GM18511 (cell line): ENCODE measurements at regions not wholly inside any gene's neighbourhood (a gene's known extent, or its start where the extent isn't known, plus 50 kb on each side); places are given as distances from the start of the nearest gene placed in this dataset.

Experiments
- ATAC-seq: cut with Tn5 transposase; IDR thresholded peaks from one replicate; pipeline ENCODE4 v1.9.1; 2021; ENCODE audit warnings: mild to moderate bottlenecking, moderate library complexity; ENCODE audit not compliant: unreplicated experiment

DNA sequence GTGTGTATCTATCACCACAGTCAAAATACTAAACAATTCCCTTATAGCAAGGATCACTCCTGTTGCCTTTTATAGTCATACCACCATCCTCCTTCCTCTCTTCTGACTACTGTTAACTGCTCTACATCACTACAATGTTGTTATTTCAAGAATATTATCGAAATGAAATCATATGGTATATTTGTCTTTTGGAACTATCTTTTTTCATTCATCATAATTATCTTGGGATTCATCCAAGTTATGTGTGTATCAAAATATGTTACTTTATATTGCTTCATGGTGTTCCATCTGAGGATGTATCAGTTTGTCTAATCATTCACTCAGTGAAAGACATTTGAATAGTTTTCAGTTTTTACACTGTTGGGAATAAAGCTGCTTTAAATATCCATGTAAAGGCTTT is 1423.0 kb upstream of the PIK3C3 start:
- ATAC-seq, result no peak

DNA sequence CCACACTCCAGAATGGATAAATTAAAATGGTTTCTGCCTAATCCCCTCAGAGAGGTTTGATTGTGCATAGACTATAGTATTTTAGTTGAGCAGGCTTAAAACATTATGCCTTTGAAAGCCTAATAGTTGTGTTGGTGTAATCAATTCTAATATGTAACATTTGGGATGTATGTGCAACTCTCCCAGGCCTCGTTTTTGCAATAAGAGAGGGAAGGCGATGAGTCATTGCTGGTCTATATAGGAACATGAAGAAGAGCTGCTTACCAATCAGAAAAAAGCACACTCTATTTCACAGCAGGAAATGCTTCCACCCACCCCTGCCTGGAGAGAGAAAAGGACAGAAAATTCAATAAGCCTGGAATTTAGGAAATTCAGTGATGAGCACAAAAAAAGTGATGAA is 1424.0 kb upstream of the PIK3C3 start:
- ATAC-seq, result no peak

GRCh38 chr18:40529478-40529877 is 1425.6 kb upstream of the PIK3C3 start:
- ATAC-seq, result no peak

- ATAC-seq, result no peak
Measured at GRCh38 chr18:40524881-40525280, 1430.2 kb upstream of the PIK3C3 start.

DNA sequence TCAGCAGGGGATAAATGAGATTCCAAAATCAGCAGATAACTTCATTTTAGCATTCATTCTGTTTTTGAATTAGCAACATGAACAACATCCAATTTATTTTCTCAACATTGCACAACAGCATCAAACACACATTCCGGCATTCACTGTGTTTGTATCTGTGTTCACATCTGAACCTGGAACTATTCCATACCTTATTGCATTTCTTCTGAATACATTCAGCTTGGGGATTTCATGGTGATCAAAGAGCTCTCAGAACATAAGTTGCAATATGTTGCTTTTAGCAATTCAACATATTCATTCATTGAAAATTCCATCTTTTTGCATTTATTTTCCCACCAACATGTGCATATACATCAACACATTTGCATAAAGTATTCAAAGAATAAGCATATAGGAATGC is 1431.7 kb upstream of the PIK3C3 start:
- no peak for ATAC-seq

DNA sequence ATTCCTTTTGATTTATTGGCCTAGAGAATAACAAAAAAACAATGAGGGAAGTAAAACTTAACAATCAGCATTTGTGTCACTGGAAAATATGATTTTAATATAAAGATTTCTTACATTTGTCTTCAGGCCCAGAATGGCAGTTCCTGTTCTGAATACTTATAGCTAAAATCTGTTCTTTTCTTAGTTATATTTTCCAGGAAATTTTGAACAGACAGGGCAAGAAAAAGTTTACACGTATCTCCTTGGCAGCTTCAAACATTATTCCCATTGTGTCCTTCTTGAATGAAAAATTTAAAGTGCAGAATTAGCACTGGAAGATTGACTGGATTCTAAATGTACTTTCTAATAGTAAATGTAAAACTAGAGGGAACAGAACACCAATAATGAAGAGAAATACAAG is 1454.0 kb upstream of the PIK3C3 start:
- ATAC-seq, result no peak

DNA sequence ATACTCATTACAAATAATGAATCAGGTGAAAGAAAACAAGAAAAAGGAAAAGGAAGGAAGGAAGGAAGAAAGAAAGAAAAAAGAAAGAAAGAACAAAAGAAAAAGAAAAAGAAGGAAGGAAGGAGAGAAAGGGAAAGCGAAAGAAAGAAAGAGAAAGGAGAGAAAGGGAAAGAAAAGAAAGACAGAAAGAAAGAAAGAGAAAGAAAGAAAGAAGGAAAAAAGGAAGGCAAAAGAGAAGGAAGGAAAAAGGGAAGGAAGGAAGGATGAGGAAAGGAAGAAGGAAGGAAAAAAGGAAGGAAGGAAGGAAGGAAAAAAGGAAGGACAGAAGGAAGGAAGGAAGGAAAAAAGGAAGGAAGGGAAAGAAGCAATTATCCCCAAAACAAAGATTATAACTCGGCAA is 1460.4 kb upstream of the PIK3C3 start:
- ATAC-seq, result no peak

DNA sequence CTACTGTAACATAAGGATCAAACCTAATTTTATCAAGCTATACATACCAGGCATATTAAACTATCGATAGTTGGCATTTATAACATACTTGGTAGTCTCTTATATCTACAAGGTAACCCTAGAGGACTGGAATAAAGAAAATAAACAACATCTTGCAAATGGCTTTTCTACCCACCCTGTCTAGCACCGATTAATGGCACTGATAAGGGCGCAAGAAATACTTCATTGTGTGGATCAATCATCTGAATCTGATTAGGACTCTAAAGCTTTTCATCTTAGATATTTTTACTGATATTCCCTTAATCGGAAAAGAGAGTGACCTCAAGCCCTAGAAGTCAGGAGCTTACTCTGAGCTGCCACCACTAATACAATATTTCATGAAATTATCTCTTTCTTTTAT is 1461.7 kb upstream of the PIK3C3 start:
- ATAC-seq, result no peak

GRCh38 chr18:40489301-40489700 is 1465.7 kb upstream of the PIK3C3 start:
- no peak for ATAC-seq

GRCh38 chr18:40485318-40485717 is 1469.7 kb upstream of the PIK3C3 start:
- ATAC-seq, result no peak

DNA sequence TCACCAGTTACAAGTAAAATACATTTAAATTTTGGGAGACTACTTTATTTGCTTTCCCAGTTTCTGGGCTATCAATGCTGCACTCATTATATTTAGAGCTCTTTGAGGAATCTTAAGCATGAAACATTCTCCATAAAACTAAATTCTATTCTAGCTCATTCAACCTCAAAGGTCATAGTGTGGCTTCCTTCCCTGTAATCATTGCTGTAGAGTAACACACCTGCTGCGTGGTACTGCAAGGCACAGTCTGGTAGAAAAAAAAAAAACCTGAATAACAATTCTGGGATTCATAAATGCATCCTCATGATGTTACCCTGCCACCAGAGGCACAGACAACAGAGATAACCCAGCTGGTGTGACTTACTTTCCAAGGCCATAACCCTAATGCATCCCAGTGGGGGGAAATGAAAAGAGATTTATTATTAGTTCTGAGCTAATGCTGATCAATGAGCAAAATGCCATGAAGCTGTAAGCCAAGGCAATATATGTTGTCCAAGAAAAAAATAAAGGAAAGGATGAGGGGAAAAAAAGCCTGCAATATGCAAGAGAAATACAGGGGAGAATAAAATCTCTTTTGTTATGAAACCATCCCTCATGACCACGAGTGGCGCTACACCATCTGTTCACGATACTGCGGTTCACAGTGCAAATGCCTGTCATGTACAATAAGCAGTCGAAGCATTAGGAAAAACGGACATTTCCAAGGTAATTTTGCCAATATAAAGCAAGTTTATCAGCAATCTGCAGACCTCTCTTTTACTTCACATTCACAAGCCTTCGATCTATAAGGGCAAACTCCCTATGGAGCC is 1481.6 kb upstream of the PIK3C3 start:
- ATAC-seq, result no peak

DNA sequence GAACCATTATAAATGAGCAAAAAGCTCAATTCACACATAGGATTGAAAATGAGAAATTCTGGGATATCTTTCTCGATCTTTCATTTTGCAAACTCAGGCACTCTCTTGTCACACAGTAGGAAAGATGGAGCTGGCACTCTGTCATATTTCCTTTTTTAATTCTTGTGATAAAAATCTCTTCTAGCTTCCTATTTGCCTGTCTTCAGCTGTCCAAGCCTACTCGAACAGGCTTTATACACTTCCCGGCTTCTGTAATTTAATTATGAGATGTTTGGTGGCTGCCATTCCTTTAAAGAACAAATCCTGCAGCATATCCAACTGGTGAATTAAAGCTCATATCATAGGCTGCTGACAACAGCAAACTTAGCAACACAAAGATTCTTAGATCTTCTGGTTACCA is 1484.3 kb upstream of the PIK3C3 start:
- ATAC-seq, result no peak

- ATAC-seq, result no peak
Measured at GRCh38 chr18:40469851-40470250, 1485.2 kb upstream of the PIK3C3 start.

GRCh38 chr18:40469316-40469715 is 1485.7 kb upstream of the PIK3C3 start:
- no peak for ATAC-seq

DNA sequence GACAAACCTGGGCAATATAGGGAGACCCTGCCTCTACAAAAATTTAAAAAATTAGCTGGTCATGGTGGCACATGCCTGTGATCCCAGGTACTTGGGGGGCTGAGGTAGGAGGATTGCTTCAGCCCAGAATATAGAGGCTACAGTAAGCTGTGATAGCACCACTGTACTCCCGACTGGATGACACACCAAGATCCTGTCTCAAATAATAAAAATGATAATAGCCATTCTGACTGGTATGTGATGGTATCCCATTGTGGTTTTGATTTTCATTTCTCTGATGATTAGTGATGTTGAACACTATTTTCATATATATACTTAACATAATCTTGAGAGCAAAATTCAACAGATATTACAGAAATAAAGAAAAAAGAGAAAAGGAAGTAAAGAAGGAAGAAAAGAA is 1491.0 kb upstream of the PIK3C3 start:
- no peak for ATAC-seq

- ATAC-seq, result no peak
Measured at GRCh38 chr18:40453903-40454302, 1501.1 kb upstream of the PIK3C3 start.

- ATAC-seq, result no peak
Measured at GRCh38 chr18:40452599-40452998, 1502.4 kb upstream of the PIK3C3 start.

DNA sequence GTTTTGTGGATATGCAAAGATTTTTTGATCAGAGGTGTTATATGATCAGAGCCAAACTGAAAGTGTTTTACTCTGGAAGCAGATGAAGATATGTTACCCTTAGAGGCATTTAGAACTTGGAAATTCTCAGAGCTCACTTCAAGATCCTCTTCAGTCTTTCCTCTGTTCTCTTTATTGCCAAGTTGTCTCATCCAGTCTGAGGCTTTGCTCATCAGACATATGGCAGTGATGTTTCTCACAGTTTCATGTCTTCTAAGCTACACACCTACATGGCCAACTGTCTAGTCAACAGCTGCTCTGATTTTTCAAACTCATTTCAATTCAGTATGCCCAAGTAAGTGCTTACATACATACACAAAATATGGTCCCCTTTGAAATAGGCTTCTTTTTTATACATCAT is 1504.3 kb upstream of the PIK3C3 start:
- no peak for ATAC-seq

DNA sequence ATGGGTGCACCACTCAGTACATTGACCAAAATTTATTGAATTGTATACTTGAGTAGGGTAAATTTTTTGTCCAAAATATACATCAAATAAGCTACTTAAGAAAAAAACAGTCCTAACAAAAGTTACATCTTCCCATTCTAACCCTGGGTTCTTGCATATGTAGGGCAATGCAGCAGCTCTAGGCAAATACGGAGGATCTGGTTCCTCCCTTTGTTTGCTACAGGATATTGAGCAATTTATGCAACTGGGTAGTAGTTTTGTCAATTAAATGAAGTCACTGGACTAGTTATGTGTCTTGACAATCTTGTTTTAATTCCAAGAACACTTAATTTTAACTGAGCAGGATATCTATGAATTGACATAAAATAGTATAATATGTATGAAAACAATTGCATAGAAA is 1507.2 kb upstream of the PIK3C3 start:
- no peak for ATAC-seq

GRCh38 chr18:40440088-40440487 is 1514.9 kb upstream of the PIK3C3 start:
- no peak for ATAC-seq

DNA sequence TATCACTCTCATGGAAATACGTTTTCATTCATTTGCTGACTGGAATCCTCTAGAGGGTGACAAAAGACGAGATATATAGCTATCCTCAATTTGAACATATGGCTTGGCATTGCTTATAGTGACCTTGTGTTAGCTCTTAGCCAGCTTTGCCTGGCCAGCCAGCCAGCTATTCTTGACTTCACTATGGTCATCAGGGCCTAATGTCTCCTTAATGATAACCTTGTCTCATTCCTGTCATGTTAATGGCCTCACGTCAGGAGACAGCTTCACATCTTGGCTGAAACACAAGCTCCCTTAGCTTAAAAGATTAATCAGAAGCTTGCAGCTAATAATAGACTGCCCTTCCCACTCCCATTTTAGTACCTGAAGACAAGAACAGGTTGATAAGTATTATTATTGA is 1517.5 kb upstream of the PIK3C3 start:
- ATAC-seq, result no peak

DNA sequence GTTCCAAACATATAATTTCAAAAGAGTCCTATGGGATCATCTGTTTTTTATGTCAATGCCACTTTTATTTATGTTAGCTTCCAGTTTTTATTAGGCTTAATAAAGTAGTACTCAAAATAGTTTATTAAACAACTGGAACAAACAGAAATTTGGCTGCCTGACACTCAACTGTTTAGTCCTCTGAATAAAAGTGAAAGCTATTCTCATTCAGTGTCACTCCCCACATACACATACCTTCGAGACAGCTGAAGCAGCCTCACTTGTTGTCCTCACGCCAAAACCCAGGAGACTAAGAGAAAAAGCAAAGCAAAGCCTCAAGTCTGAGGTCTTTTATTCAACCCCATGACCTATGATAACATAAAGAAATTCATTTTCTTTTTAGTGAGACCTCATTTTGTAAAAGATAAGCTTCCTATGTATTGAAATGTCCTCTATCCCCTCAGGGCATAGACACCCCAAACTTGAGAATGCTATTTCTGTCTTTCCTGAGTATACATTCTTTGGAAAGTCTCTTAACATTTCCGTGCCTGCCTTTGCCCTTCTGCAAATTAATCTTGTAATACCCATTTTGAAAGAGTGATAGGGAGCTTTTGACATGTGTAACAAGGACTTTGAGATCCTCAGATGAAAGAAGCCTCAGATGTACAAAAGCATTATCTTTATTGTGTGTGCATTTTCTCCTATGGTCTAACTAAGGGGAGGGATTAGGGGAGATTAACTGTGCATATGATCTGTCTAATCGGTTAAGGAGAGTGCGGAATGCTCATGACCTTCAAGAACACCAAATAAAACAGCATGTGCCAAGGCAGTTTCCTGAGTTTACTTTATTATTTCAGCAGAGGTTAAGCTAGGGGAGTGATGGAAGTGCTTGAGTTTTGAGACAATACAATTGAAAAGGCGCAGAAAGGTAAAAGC is 1523.7 kb upstream of the PIK3C3 start:
- no peak for ATAC-seq
